Fibroblast of the aortic adventitia (primary cell): ENCODE measurements at regions not wholly inside any gene's neighbourhood (a gene's known extent, or its start where the extent isn't known, plus 50 kb on each side); places are given as distances from the start of the nearest gene placed in this dataset.
"Not testable (repeated sequence)": the region's sequence is repeated elsewhere in the genome, so short reads cannot be mapped to it uniquely, and the experiment has no call there.

Experiments
- DNase-seq: peaks from one replicate; pipeline ENCODE4 v3.0.0-alpha.2; 2010; ENCODE audit warnings: low read depth
- H3K4me3 ChIP-seq: 2 replicates; pipeline ENCODE4 v1.5.1; 2011; ENCODE audit warnings: low read depth, mild to moderate bottlenecking, control low read depth, low read length, moderate library complexity
- CTCF ChIP-seq: IDR thresholded peaks from 2 replicates; pipeline ENCODE4 v1.5.1; 2011; ENCODE audit warnings: mild to moderate bottlenecking, low read length, control low read depth, inconsistent platforms; ENCODE audit not compliant: insufficient read depth

- no peak for DNase-seq
- no peak overlapping the region for H3K4me3 ChIP-seq
- TF ChIP-seq CTCF, result no peak
Measured at GRCh38 chr7:91603707-91604106, 276.8 kb downstream of the MTERF1 start.

- DNase-seq, result no peak
- H3K4me3 ChIP-seq, result no peak overlapping the region
- TF ChIP-seq CTCF, result no peak
Measured at GRCh38 chr7:91608606-91609005, 271.9 kb downstream of the MTERF1 start.

- no peak overlapping the region for H3K4me3 ChIP-seq
- TF ChIP-seq CTCF, result no peak
- DNase-seq, result peak; percentile 30
Measured at GRCh38 chr7:91609525-91609924, 271.0 kb downstream of the MTERF1 start.

- no peak for DNase-seq
Measured at GRCh38 chr7:91614431-91614830, 266.1 kb downstream of the MTERF1 start.

DNA sequence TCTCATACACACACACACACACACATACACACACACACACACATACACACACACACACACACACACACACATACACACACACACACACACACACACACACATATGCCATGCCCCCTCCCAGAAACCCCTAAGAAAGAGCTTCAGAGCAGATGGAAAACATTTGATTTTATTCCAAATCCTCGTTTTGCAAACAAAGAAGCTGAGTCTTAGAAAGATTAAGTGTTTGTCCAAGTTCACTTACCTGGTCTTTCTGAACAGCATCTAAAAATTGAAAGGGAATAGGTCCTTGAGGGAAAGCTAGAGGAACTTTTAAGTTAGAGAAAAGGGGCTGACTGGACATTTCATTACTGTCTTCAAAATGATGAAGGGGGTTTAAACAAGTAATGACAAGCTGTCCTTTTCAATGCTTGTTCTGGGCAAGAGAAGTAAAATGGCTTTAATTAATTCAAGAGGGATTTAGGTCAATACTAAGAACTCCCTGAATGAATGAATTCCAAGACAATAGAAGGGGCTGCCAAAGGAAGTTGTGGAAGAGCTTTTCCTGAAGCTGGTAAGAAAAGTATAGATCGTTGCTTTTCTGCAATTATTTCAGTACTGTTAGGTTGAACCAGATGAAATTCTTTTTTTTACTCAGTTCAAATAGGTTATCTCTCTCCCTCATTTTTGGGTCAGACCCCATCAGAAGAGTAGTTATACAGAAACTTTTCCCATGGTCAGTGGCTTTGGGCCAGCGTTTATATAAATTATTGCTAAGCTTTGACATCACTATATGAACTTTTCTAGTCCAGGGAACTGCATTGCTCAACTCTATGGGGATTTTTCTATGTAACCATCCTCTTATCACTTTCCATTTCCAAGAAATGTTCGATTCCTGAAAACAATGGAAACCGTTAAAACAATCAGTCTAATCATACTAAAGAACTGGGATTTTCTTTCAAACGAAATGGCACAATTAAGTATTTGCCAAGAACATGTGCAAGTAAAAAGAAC lies 261.4 kb downstream of the MTERF1 start:
- no peak for TF ChIP-seq CTCF
- peak; percentile 73 for DNase-seq
- no peak overlapping the region for H3K4me3 ChIP-seq

More at GRCh38 chr7:91614431-91614830, 266.1 kb downstream of the MTERF1 start:
- no peak overlapping the region for H3K4me3 ChIP-seq
- no peak for TF ChIP-seq CTCF

GRCh38 chr7:91620827-91621226 lies 259.7 kb downstream of the MTERF1 start:
- no peak overlapping the region for H3K4me3 ChIP-seq
- no peak for DNase-seq
- no peak for TF ChIP-seq CTCF

DNA sequence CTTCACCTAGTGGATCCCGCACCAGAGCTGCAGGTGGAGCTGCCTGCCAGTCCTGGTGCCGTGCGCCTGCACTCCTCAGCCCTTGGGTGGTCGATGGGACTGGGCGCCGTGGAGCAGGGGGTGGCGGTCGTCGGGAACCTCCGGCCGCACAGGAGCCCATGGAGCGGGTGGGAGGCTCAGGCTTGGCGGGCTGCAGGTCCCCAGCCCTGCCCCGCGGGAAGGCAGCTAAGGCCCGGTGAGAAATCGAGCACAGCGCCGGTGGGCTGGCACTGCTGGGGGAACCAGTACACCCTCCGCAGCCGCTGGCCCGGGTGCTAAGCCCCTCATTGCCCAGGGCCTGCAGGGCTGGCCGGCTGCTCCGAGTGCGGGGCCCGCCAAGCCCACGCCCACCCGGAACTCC lies 253.2 kb downstream of the MTERF1 start:
- DNase-seq, H3K4me3 ChIP-seq: not testable (repeated sequence)
